Upper lobe of right lung (tissue), 1 donor: ENCODE measurements at regions not wholly inside any gene's neighbourhood (a gene's known extent, or its start where the extent isn't known, plus 50 kb on each side); places are given as distances from the start of the nearest gene placed in this dataset.
"Not testable (repeated sequence)": the region's sequence is repeated elsewhere in the genome, so short reads cannot be mapped to it uniquely, and the experiment has no call there.

ENCODE experiments used
- ATAC-seq: fragments of 200-7000 bp; cut with Tn5 transposase; one replicate; pipeline ENCODE4 v1.9.1; 2020; ENCODE audit warnings: mild to moderate bottlenecking, moderate library complexity
- DNase-seq: peaks from one replicate; pipeline ENCODE4 v3.0.0-alpha.2; 2020
- H3K27ac ChIP-seq: fragments of 200-600 bp; one replicate; pipeline ENCODE4 v1.8.0; 2022
- H3K27me3 ChIP-seq: fragments of 200-600 bp; one replicate; pipeline ENCODE4 v1.8.0; 2022; ENCODE audit warnings: mild to moderate bottlenecking
- H3K36me3 ChIP-seq: fragments of 200-600 bp; one replicate; pipeline ENCODE4 v1.8.0; 2022
- H3K4me1 ChIP-seq: fragments of 200-600 bp; one replicate; pipeline ENCODE4 v1.8.0; 2022
- H3K4me3 ChIP-seq: fragments of 200-600 bp; one replicate; pipeline ENCODE4 v1.8.0; 2022; ENCODE audit warnings: mild to moderate bottlenecking
- H3K9me3 ChIP-seq: fragments of 200-600 bp; one replicate; pipeline ENCODE4 v1.8.0; 2022
- intact Hi-C: fragments of 100-400 bp; cut with DNase I; formaldehyde crosslinking; loops from one replicate; pipeline ENCODE4 v1.11.0; 2022
- TF ChIP-seq, protein P1 (sequence below): fragments of 200-600 bp; IDR thresholded peaks from one replicate; pipeline ENCODE4 v1.8.0; 2022; ENCODE audit warnings: antibody characterized with exemption
- donor health status: DM: no; HTN: yes; CAD: no; lungs with severe emphysema.

DNA sequence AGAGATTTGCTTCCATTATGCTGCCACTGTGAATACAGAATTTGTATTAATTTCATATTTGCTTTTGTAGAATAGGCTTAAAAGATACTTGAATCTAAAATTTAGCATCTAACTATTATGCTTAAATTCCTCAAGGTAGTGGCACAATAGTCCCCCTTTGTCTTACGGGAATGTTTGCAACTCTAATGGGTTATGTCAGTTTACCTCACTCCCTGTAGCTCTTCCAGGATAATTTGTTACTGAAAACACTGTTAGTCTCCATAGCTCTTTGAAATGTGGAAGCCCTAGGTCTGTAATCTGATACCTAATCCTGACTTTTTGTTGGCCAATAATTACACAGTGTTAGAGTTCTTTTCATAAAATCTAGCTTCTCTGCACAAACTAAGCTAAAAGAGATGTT is 433.4 kb downstream of the PYDC2 start:
- ATAC-seq: no peak
- intact Hi-C loops: no loop called here
- H3K9me3 ChIP-seq: no peaks in the 10 kb centered on the region
- H3K27ac ChIP-seq: no peak overlapping the region
- no peaks in the 10 kb centered on the region for H3K4me1 ChIP-seq
- no peaks in the 10 kb centered on the region for H3K36me3 ChIP-seq
- no peak overlapping the region for H3K4me3 ChIP-seq
- TF ChIP-seq, protein P1, sequence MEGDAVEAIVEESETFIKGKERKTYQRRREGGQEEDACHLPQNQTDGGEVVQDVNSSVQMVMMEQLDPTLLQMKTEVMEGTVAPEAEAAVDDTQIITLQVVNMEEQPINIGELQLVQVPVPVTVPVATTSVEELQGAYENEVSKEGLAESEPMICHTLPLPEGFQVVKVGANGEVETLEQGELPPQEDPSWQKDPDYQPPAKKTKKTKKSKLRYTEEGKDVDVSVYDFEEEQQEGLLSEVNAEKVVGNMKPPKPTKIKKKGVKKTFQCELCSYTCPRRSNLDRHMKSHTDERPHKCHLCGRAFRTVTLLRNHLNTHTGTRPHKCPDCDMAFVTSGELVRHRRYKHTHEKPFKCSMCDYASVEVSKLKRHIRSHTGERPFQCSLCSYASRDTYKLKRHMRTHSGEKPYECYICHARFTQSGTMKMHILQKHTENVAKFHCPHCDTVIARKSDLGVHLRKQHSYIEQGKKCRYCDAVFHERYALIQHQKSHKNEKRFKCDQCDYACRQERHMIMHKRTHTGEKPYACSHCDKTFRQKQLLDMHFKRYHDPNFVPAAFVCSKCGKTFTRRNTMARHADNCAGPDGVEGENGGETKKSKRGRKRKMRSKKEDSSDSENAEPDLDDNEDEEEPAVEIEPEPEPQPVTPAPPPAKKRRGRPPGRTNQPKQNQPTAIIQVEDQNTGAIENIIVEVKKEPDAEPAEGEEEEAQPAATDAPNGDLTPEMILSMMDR: no peak
- DNase-seq: no peak
- no peaks in the 10 kb centered on the region for H3K27me3 ChIP-seq

DNA sequence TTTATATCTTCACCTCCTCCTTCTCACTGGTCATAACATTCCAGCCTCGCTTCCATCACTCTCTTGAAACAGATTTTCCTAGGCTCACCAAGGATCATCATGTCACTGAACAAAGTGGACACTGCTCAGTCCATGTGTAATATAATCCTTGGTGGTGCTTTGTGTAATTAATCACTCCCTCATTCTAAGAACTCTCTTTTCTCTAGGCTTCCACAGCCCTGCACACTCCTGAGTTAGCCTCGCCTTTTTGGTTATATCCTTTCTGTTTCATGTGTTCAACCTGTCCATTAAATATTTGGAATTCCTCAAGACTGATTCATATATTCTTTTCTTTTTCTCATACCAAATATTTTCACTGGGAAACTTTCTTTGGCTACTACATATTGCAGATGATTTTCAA is 440.8 kb downstream of the PYDC2 start:
- H3K27ac ChIP-seq: no peak overlapping the region
- intact Hi-C loops: no loop called here
- TF ChIP-seq, protein P1: no peak
- no peaks in the 10 kb centered on the region for H3K4me1 ChIP-seq
- H3K4me3 ChIP-seq: no peak overlapping the region
- DNase-seq (no peak), ATAC-seq (no peak)
- no peaks in the 10 kb centered on the region for H3K9me3 ChIP-seq
- H3K27me3 ChIP-seq: no peaks in the 10 kb centered on the region
- no peaks in the 10 kb centered on the region for H3K36me3 ChIP-seq

DNA sequence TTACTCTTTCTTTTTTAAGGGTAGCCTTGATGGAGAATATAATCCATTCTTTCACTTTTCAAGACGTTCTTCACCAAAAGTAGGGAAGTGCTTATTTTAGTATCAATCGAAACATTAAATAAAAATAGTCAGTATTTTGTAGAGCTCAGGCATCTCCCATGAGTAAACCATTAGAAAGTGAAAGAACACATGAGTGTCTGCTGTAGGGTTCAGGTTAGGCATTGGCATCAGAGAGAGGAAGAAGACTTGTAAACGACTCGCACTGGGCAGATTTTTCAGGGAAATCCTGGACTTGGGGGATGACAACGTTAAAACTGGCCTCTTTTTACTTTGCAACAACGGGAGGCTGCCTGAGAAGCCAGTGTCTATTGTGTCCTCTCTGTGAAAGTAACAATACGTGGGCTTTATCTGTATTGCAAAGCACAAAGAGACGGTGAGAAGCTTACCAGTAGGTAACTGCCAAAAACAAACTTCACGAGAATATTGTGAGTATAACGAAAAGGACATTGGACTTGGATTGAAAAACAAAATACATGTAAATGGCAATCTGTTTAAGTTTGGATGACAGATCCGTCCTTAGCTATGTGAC is 451.7 kb downstream of the PYDC2 start:
- TF ChIP-seq, protein P1: no peak
- ATAC-seq (no peak), DNase-seq (no peak)
- no peaks in the 10 kb centered on the region for H3K36me3 ChIP-seq
- no peaks in the 10 kb centered on the region for H3K9me3 ChIP-seq
- H3K4me3 ChIP-seq: no peak overlapping the region
- H3K4me1 ChIP-seq: no peaks in the 10 kb centered on the region
- no peaks in the 10 kb centered on the region for H3K27me3 ChIP-seq
- intact Hi-C loops: no loop called here
- no peak overlapping the region for H3K27ac ChIP-seq

DNA sequence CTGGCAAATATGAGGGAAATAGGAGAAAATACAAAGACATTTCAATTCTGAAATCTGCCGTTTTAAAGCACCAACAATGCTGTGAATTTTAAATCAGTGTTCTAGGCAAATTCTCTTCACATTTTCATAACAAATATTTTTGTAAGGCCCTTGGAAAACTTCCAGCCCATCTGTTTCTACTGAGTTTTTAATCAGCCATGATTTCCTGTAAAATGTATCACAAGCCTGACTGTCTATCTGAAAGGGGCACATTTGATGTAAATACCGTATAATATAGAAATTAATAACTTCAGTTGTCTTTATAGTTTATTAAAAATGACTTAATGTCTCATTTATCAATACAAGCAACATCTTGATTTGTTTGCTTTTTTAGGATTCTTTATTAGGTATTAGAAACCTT is 454.7 kb downstream of the PYDC2 start:
- DNase-seq: no peak
- no peaks in the 10 kb centered on the region for H3K9me3 ChIP-seq
- intact Hi-C loops: no loop called here
- no peaks in the 10 kb centered on the region for H3K36me3 ChIP-seq
- H3K4me3 ChIP-seq: no peak overlapping the region
- no peak overlapping the region for H3K27ac ChIP-seq
- no peaks in the 10 kb centered on the region for H3K27me3 ChIP-seq
- TF ChIP-seq, protein P1: no peak
- no peak for ATAC-seq
- H3K4me1 ChIP-seq: no peaks in the 10 kb centered on the region

DNA sequence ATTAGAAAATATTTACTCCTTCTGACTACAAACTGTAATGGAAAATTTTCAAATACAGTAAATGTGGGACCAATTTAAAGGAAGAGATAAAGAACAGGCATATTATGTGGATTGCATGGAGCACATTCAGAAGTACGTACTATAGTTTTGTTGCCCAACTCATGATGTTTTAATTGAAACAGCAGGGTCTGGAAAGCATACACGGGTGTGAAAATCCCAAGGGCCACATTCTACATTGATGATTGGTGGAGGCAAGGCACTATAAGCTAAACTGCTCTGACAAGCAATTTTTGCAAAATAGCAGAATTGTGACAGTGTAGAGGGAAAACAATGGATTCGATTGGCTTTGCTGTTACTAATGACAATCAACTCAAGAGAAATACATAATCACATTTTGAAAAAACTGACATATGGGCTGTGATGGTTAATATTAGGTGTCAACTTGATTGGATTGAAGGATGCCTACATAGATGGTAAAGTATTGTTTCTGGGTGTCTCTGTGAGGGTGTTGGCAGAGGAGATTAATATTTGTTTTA is 458.6 kb downstream of the PYDC2 start:
- Histone ChIP-seq H3K4me3 (no peak overlapping the region), H3K36me3 (no peaks in the 10 kb centered on the region), H3K4me1 (no peaks in the 10 kb centered on the region), H3K9me3 (no peaks in the 10 kb centered on the region), H3K27me3 (no peaks in the 10 kb centered on the region), H3K27ac (no peak overlapping the region)
- intact Hi-C loops: no loop called here
- TF ChIP-seq, protein P1: no peak
- ATAC-seq: no peak
- DNase-seq: no peak

DNA sequence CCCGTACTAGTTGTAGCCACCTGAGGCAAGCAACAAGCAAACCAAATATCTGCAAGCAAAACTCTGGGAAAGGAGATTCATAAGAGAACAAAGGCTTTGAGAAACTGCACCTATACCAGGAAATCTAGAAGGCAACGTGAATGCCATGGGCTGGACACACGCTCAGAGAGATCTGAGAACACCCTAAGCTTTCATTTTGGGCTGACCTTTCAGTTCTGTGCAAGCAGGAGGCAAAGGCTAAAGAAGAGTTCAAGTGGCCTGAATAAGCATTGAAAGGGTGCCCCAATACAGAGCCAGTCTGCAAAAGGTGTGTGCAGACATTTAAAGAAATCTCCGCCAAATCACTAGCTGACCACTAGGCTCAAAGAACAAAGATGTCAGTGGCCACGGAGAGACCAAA is 461.6 kb downstream of the PYDC2 start:
- Histone ChIP-seq H3K9me3 (no peaks in the 10 kb centered on the region), H3K27me3 (no peaks in the 10 kb centered on the region), H3K4me3 (no peak overlapping the region), H3K27ac (no peak overlapping the region), H3K36me3 (no peaks in the 10 kb centered on the region), H3K4me1 (no peaks in the 10 kb centered on the region)
- intact Hi-C loops: no loop called here
- ATAC-seq: no peak
- TF ChIP-seq, protein P1: no peak
- no peak for DNase-seq

DNA sequence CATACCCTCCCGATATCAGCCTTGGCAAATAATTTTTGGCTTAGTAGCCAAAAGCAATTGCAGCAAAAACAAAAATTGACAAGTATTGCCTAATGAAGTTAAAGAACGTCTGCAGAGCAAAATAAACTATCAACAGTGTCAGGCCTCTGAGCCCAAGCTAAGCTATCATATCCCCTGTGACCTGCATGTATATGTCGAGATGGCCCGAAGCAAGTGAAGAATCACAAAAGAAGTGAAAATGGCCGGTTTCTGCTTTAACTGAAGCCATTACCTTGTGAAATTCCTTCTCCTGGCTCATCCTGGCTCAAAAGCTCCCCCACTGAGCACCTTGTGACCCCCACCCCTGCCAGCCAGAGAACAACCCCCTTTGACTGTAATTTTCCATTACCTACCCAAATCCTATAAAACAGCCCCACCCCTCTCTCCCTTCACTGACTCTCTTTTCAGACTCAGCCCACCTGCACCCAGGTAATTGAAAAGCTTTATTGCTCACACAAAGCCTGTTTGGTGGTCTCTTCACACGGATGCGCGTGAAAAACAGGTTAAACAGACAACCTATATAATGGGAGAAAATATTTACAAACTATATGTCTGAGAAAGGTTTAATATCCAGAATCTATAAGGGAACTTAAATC is 466.3 kb downstream of the PYDC2 start:
- ATAC-seq, H3K4me1 ChIP-seq, H3K36me3 ChIP-seq: not testable (repeated sequence)

DNA sequence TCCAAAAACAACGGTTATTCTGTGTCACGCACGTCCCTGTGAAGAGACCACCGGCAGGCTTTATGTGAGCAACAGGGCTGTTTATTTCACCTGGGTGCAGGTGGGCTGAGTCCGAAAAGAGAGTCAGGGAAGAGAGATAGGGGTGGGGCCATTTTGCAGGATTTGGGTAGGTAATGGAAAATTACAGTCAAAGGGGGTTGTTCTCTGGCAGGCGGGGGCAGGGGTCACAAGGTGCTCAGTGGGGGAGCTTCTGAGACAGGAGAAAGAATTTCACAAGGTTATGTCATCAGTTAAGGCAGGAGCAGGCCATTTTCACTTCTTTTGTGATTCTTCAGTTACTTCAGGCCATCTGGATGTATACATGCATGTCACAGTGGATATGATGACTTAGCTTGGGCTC is 467.0 kb downstream of the PYDC2 start:
- DNase-seq, H3K4me3 ChIP-seq, H3K27me3 ChIP-seq, H3K27ac ChIP-seq, H3K9me3 ChIP-seq, H3K36me3 ChIP-seq, H3K4me1 ChIP-seq, intact Hi-C loops, ATAC-seq: not testable (repeated sequence)

More for the DNA sequence above, 466.3 kb downstream of the PYDC2 start:
- H3K27ac ChIP-seq, intact Hi-C loops, H3K9me3 ChIP-seq, H3K4me3 ChIP-seq, DNase-seq, H3K27me3 ChIP-seq: not testable (repeated sequence)
